OCI-LY7 (cell line): ENCODE measurements at regions not wholly inside any gene's neighbourhood (a gene's known extent, or its start where the extent isn't known, plus 50 kb on each side); places are given as distances from the start of the nearest gene placed in this dataset.

ENCODE experiments used
- EZH2phosphoT487 ChIP-seq: fragments of 200-600 bp; sonication (generic); IDR thresholded peaks from 2 replicates; pipeline ENCODE4 v1.6.1; 2018; ENCODE audit warnings: low read depth, borderline replicate concordance, mild to moderate bottlenecking, mixed run types, antibody characterized with exemption, low read length, moderate library complexity, mixed read lengths
- TF ChIP-seq, protein P1 (sequence below): fragments of 200-600 bp; sonication (generic); conservative IDR thresholded peaks from 2 replicates; pipeline ENCODE4 v1.5.1; 2014; ENCODE audit warnings: mild to moderate bottlenecking, antibody characterized with exemption, low read length, moderate library complexity, mixed read lengths

DNA sequence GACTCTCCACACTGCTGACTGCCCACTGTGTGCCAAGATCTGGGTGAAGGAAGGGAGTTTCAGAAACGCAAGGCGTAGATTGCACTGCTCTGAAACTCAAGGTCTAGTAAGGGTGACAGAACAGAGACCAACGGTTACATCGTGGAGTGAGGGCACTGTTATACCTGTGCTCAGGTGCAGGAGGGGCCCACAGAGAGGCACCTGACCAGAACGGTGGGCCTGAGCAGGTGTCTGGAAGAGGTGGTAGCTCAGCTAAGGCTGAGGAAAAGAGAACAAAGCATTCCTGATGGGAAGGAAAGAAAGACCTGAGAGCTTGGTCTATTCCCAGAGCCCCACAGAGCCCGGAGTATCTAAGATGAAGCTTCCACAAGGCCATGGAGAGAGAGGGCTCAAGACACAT lies 267.2 kb downstream of the MED10 start:
- TF ChIP-seq, protein P1, sequence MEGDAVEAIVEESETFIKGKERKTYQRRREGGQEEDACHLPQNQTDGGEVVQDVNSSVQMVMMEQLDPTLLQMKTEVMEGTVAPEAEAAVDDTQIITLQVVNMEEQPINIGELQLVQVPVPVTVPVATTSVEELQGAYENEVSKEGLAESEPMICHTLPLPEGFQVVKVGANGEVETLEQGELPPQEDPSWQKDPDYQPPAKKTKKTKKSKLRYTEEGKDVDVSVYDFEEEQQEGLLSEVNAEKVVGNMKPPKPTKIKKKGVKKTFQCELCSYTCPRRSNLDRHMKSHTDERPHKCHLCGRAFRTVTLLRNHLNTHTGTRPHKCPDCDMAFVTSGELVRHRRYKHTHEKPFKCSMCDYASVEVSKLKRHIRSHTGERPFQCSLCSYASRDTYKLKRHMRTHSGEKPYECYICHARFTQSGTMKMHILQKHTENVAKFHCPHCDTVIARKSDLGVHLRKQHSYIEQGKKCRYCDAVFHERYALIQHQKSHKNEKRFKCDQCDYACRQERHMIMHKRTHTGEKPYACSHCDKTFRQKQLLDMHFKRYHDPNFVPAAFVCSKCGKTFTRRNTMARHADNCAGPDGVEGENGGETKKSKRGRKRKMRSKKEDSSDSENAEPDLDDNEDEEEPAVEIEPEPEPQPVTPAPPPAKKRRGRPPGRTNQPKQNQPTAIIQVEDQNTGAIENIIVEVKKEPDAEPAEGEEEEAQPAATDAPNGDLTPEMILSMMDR, result no peak
- TF ChIP-seq EZH2phosphoT487, result no peak
